Fibroblast of skin of right quadriceps (primary cell): ENCODE measurements at regions not wholly inside any gene's neighbourhood (a gene's known extent, or its start where the extent isn't known, plus 50 kb on each side); places are given as distances from the start of the nearest gene placed in this dataset.
"Not testable (repeated sequence)": the region's sequence is repeated elsewhere in the genome, so short reads cannot be mapped to it uniquely, and the experiment has no call there.

Experiments
- DNase-seq: peaks from one replicate; pipeline ENCODE4 v3.0.0-alpha.2; 2013

GRCh38 chr7:121620206-121620605, 224.1 kb upstream of the FAM3C start:
- no peak for DNase-seq

DNA sequence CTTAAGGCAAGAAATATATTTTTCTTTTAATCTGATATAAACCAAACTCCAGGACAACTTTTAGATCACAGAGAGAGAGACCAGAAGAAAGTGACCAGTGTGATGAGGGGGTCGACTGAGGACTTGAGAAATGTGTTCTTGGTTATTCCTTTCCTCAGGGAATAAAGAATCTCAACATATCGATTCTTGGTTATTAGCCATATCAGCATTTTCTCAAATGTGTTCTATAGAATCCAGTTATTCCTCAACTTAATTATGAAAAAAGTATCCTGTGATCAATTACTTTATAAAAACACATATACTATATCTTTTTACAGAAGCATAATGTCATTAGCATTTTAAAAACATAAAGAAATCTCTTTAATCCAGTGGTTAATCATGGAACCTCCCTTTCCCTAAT, 222.1 kb upstream of the FAM3C start:
- no peak for DNase-seq

- no peak for DNase-seq
These were observed 214.1 kb upstream of the FAM3C start for GRCh38 chr7:121610243-121610642.

DNA sequence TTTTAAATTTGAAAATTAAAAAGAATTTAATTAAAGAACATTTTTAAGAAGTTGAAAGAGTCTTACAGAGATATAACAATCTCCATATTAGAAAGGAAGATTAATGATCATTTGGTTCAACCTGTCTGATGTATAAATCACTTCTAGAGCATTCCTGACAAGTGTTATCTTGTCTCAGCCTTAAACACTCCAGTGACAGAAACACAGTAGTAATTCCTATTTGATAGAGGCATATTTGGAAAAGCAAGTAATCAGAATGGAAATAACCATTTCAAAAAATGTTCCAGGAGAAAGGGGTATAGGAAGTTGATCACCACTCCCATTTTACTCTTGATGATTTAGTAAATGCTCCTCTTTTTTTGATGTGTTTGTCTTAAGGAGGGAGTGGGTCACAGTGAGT, 213.1 kb upstream of the FAM3C start:
- DNase-seq, result no peak

GRCh38 chr7:121608785-121609184, 212.7 kb upstream of the FAM3C start:
- DNase-seq, result no peak

- not testable (repeated sequence) for DNase-seq
These were observed 212.1 kb upstream of the FAM3C start for GRCh38 chr7:121608183-121608582.

DNA sequence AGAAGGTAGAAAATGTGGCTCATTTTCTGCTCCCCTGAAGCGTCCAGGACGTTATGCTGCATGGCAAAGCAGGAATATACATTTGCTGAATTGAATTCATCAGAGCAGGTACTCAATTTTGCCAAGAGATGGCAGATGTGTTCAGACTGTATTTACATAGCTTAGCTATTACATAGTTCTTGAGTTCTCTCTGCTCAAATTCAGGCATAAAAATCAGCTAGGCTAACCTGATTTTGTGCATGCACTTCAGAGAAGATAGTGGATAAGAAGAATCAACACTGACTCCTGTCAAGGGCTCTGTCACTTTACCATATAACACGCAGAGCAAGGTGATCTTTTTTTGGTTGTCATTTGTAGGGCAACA, 209.2 kb upstream of the FAM3C start:
- peak; percentile 10 for DNase-seq

GRCh38 chr7:121604627-121605316, 208.7 kb upstream of the FAM3C start:
- DNase-seq, result peak; percentile 45

DNA sequence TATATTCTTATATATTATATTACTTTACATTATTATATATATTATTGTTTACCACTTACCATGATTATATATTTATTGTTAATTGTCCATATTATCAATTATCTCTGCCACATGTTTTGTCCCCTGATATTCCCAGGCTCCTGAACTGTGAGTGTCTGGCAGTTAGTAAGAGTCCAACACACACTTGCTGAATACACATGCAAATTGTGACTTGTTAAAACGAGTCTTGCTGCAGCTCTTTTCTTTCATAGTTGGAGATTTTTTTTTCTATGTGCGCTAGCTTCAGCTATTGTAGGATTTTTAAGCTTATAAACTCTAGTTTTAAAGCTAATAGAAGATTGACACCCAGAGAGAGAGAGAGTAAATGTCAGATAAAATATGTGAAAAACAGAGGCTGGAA, 207.8 kb upstream of the FAM3C start:
- no peak for DNase-seq

- no peak for DNase-seq
These were observed 203.8 kb upstream of the FAM3C start for GRCh38 chr7:121599887-121600286.

- DNase-seq, result peak; percentile 30
These were observed 199.9 kb upstream of the FAM3C start for GRCh38 chr7:121595758-121596696.

DNA sequence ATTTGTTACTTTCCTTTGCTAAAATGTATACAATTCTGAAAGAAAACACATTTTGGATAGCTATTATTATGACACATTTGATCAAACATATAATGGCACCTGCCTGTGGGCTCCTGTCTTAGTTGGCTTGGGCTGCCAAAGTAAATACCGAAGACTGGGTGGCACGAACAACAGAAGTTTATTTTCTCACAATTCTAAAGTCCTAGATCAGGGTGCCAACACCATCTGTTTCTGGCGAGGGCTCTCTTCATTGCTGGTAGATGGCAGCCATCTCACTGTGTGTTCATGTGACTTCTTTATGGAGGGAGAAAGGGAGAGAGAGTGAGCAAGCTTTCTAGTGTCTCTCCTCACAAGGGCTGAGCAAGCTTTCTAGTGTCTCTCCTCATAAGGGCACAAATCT, 195.8 kb upstream of the FAM3C start:
- no peak for DNase-seq

- no peak for DNase-seq
These were observed 191.3 kb upstream of the FAM3C start for GRCh38 chr7:121587435-121587834.

DNA sequence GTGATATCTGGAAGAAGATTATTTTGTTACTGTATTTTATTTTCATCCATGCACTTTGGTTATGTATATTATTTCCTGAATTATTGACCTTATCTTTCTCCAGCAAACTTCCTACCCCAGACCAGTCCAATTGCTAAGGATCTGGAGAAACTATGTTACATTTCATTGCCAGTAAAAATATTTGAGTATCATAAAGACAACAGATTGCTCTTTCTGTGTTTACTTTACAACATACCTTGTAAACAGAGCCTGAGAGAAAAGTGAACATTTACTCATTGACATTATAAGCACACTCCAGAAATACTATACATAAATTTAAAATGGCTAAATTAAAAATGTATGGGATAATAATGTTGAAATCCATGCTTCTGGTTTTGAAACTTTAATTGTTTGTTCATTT, 186.2 kb upstream of the FAM3C start:
- no peak for DNase-seq

DNA sequence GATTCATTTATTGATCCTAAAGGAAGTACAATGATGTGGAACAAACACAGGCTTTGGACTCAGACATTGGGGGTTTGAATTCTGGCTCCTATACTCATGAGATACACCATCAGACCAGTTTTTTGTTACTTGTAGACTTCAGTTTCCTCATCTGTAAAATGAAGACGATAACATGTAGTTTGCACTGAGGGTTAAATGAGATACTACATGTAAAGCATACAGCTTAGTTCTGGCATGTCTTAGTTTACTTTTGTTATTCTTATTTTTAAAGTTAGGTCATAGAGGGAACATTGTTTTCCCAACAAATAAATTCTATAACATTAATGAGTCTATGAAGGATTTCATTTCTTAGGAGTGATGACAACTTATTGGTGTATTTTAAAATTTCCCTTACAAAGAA, 183.5 kb upstream of the FAM3C start:
- DNase-seq, result no peak

DNA sequence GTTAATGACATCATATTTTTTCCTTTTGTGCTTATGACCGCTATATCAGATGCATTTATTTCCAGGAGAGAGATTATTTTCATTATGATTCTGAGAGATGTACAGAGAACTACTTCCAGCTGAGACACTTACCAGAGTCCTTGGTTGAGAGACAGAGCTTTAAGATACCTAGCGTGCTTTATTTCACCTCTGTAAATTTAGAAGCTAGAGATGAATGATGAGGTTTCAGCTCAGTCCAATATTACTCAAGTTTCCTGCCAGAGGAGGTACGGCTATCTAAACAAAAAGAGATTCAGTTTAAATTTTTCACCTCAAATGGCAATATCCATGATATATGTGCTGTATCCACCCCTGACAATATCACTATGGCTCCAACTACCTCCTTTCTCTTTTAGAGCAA, 182.6 kb upstream of the FAM3C start:
- DNase-seq, result no peak

GRCh38 chr7:121576148-121576917, 180.2 kb upstream of the FAM3C start:
- no peak for DNase-seq

GRCh38 chr7:121575194-121575765, 179.2 kb upstream of the FAM3C start:
- DNase-seq, result no peak

DNA sequence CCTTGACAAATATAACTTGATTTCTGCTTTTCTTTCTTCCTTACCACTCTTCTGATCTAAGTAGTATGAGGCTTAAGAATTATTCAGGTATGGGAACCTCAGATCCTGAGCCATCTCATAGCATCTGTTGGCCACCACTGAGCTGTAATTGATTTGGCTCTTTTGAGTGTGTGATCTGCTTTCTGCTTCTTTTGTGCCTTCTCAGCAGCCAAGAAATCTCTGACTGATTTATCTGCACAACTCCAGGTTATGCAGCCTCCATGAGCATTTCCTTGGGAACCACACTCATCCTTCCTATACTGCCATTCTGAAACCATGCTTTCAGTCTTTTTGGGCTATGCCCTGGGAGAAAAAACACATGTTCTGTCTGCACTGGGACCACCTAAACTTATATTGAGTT, 178.0 kb upstream of the FAM3C start:
- no peak for DNase-seq

- no peak for DNase-seq
These were observed 176.5 kb upstream of the FAM3C start for GRCh38 chr7:121572615-121573014.

- peak; percentile 7 for DNase-seq
These were observed 174.3 kb upstream of the FAM3C start for GRCh38 chr7:121570365-121570764.

DNA sequence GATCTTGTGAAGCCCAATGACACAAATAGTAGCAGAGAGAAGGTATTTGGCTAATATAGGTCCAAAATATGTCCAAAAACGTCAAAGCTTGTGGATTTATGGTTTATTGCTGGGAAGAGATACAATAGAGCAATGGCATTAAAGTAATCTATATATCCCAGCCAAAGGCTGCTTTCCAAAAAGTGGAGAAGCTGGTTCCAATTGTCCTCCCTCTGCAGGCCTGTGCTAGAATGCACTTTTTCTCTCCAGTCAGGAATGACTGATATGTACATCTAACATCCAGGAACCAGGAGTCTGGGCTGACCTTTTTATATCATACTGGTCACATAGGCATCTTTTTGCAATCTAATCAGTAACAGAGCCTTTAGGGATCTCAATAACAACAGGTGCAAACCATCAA, 167.1 kb upstream of the FAM3C start:
- DNase-seq, result peak; percentile 1

GRCh38 chr7:121562259-121562658, 166.2 kb upstream of the FAM3C start:
- peak; percentile 58 for DNase-seq
